ENCODE measurements at regions not wholly inside any gene's neighbourhood (a gene's known extent, or its start where the extent isn't known, plus 50 kb on each side); places are given as distances from the start of the nearest gene placed in this dataset.

GRCh38 chr2:198917926-198918720, 539.6 kb downstream of the SATB2 start:
- Histone ChIP-seq H3K36me3 (ENCODE audit: control insufficient read depth, insufficient read depth, low read length) (no peaks in the 10 kb centered on the region), H3K4me3 (ENCODE audit: low read length) (no peak overlapping the region), H3K9me3 (ENCODE audit: control insufficient read depth, insufficient read depth, low read length) (no peaks in the 10 kb centered on the region), H3K4me1 (ENCODE audit: control insufficient read depth, insufficient read depth, low read length) (no peaks in the 10 kb centered on the region), H3K27me3 (ENCODE audit: control insufficient read depth, insufficient read depth, low read length) (no peaks in the 10 kb centered on the region), H3K27ac (ENCODE audit: low read length) (no peak overlapping the region)
- WGBS (ENCODE audit: insufficient coverage, insufficient read length), result no CpG with 5 or more reads among the region's 3 CpGs
- no peak for DNase-seq (ENCODE audit: low read depth, low spot score)

DNA sequence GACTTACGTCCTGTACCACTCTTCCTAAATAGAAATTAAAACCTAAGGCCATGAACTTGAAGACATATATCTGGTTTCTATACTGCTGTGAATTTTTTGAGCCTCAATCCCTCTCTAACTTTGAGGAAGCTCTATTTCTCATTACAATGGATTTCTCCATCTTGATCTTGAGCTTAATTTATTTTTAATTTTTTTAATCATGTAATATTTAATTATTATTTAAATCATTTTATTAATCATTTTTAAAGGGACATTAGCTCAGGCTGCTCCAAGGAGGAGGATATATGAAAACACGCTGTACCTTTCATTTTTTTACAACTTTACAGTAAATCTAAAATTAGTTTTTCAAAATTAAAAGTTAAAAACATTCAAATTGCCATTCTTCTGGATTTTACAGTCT, 540.5 kb downstream of the SATB2 start:
- Histone ChIP-seq H3K4me3 (ENCODE audit: low read length) (no peak overlapping the region), H3K27me3 (ENCODE audit: control insufficient read depth, insufficient read depth, low read length) (no peaks in the 10 kb centered on the region), H3K9me3 (ENCODE audit: control insufficient read depth, insufficient read depth, low read length) (no peaks in the 10 kb centered on the region), H3K4me1 (ENCODE audit: control insufficient read depth, insufficient read depth, low read length) (no peaks in the 10 kb centered on the region), H3K36me3 (ENCODE audit: control insufficient read depth, insufficient read depth, low read length) (no peaks in the 10 kb centered on the region), H3K27ac (ENCODE audit: low read length) (no peak overlapping the region)
- DNase-seq (ENCODE audit: low read depth, low spot score), result no peak
- no CpG with 5 or more reads among the region's 2 CpGs for WGBS (ENCODE audit: insufficient coverage, insufficient read length)

DNA sequence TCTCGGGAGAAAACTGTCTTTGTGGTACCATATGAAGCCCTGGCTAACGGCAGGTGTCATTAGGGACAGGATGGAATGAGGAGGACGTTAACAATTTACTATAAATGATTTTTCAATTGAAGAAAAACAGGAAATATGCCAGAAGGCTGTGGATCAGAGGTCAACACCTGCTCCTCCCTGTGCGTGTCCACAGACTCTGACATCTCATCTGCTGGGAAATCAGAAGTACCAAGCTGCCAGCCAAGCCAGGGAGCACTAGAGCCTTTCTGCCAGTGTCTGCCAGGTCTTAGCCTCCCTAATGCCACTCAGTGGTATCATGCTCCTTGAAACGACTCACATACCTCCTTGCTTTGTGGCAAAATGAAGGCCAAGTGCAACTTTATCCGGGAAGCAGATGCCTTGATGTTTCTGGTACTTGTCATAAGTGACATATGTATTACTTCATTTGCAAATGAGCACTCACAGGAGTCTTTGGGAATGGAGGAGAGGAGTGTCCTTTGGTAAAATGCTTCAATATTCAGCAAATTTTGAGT, 541.1 kb downstream of the SATB2 start:
- Histone ChIP-seq H3K27ac (ENCODE audit: low read length) (no peak overlapping the region), H3K9me3 (ENCODE audit: control insufficient read depth, insufficient read depth, low read length) (no peaks in the 10 kb centered on the region), H3K36me3 (ENCODE audit: control insufficient read depth, insufficient read depth, low read length) (no peaks in the 10 kb centered on the region), H3K4me1 (ENCODE audit: control insufficient read depth, insufficient read depth, low read length) (no peaks in the 10 kb centered on the region), H3K4me3 (ENCODE audit: low read length) (no peak overlapping the region), H3K27me3 (ENCODE audit: control insufficient read depth, insufficient read depth, low read length) (no peaks in the 10 kb centered on the region)
- no peak for DNase-seq (ENCODE audit: low read depth, low spot score)
- no CpG with 5 or more reads among the region's 6 CpGs for WGBS (ENCODE audit: insufficient coverage, insufficient read length)

- DNase-seq (ENCODE audit: low read depth, low spot score), result no peak
These were observed 544.2 kb downstream of the SATB2 start for GRCh38 chr2:198913394-198914152.

DNA sequence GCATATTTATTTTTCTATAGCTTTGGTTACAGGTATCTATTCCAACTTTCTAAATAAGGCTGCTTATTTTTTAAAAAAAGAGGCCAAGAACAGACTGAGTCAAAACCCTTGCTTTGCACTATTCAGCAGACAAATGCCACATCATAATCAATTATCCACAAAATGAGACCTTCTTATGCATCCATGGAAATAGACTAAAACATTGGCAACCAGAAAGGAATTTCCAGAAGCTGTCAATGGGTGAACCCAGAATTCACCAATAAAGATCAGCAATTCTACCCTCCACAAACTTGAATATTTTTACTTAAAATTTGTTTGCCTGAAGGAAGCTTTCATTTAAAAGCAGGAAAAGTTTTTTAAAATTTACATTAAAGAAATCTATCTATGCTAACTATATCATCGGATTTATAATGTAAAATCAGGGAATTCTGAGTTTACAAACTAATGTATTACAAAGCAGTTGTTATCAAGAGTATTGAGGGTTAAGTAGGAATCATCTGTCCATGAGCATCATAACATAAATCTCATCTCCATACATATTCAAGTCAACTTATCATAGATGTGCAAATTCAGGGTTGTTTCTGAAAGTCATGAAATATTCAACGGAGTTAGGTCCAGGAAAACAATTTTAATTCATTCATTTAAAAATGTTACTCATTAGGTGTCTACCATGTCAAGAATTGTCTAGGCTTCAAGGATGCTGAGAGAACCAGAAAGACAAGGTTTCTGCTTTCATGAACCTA, 548.0 kb downstream of the SATB2 start:
- Histone ChIP-seq H3K36me3 (ENCODE audit: control insufficient read depth, insufficient read depth, low read length) (no peaks in the 10 kb centered on the region), H3K4me3 (ENCODE audit: low read length) (no peak overlapping the region), H3K9me3 (ENCODE audit: control insufficient read depth, insufficient read depth, low read length) (no peaks in the 10 kb centered on the region), H3K27me3 (ENCODE audit: control insufficient read depth, insufficient read depth, low read length) (no peaks in the 10 kb centered on the region), H3K27ac (ENCODE audit: low read length) (no peak overlapping the region), H3K4me1 (ENCODE audit: control insufficient read depth, insufficient read depth, low read length) (no peaks in the 10 kb centered on the region)
- no peak for DNase-seq (ENCODE audit: low read depth, low spot score)
- no CpG with 5 or more reads among the region's 2 CpGs for WGBS (ENCODE audit: insufficient coverage, insufficient read length)

More at GRCh38 chr2:198913394-198914152, 544.2 kb downstream of the SATB2 start:
- Histone ChIP-seq H3K27me3 (ENCODE audit: control insufficient read depth, insufficient read depth, low read length) (no peaks in the 10 kb centered on the region), H3K9me3 (ENCODE audit: control insufficient read depth, insufficient read depth, low read length) (no peaks in the 10 kb centered on the region), H3K27ac (ENCODE audit: low read length) (no peak overlapping the region), H3K4me3 (ENCODE audit: low read length) (no peak overlapping the region), H3K4me1 (ENCODE audit: control insufficient read depth, insufficient read depth, low read length) (no peaks in the 10 kb centered on the region), H3K36me3 (ENCODE audit: control insufficient read depth, insufficient read depth, low read length) (no peaks in the 10 kb centered on the region)

GRCh38 chr2:198905881-198906612, 551.7 kb downstream of the SATB2 start:
- DNase-seq (ENCODE audit: low read depth, low spot score), result no peak
- Histone ChIP-seq H3K27ac (ENCODE audit: low read length) (no peak overlapping the region), H3K36me3 (ENCODE audit: control insufficient read depth, insufficient read depth, low read length) (no peaks in the 10 kb centered on the region), H3K9me3 (ENCODE audit: control insufficient read depth, insufficient read depth, low read length) (no peaks in the 10 kb centered on the region), H3K4me1 (ENCODE audit: control insufficient read depth, insufficient read depth, low read length) (no peaks in the 10 kb centered on the region), H3K4me3 (ENCODE audit: low read length) (no peak overlapping the region), H3K27me3 (ENCODE audit: control insufficient read depth, insufficient read depth, low read length) (no peaks in the 10 kb centered on the region)
- whole genome bisulfite sequencing (ENCODE audit: insufficient coverage, insufficient read length), result no CpG with 5 or more reads among the region's 7 CpGs

- no peaks in the 10 kb centered on the region for H3K27me3 ChIP-seq (ENCODE audit: control insufficient read depth, insufficient read depth, low read length)
- H3K36me3 ChIP-seq (ENCODE audit: control insufficient read depth, insufficient read depth, low read length), result no peaks in the 10 kb centered on the region
- H3K4me1 ChIP-seq (ENCODE audit: control insufficient read depth, insufficient read depth, low read length), result no peaks in the 10 kb centered on the region
- no peak overlapping the region for H3K27ac ChIP-seq (ENCODE audit: low read length)
- H3K9me3 ChIP-seq (ENCODE audit: control insufficient read depth, insufficient read depth, low read length), result no peaks in the 10 kb centered on the region
- H3K4me3 ChIP-seq (ENCODE audit: low read length), result no peak overlapping the region
- no peak for DNase-seq (ENCODE audit: low read depth, low spot score)
These were observed 555.8 kb downstream of the SATB2 start for GRCh38 chr2:198901894-198902293.

- Histone ChIP-seq H3K9me3 (ENCODE audit: control insufficient read depth, insufficient read depth, low read length) (no peaks in the 10 kb centered on the region), H3K27me3 (ENCODE audit: control insufficient read depth, insufficient read depth, low read length) (no peaks in the 10 kb centered on the region), H3K36me3 (ENCODE audit: control insufficient read depth, insufficient read depth, low read length) (no peaks in the 10 kb centered on the region), H3K27ac (ENCODE audit: low read length) (no peak overlapping the region), H3K4me1 (ENCODE audit: control insufficient read depth, insufficient read depth, low read length) (no peaks in the 10 kb centered on the region), H3K4me3 (ENCODE audit: low read length) (no peak overlapping the region)
- DNase-seq (ENCODE audit: low read depth, low spot score), result no peak
- no CpG with 5 or more reads among the region's 3 CpGs for WGBS (ENCODE audit: insufficient coverage, insufficient read length)
These were observed 557.6 kb downstream of the SATB2 start for GRCh38 chr2:198900141-198900540.

DNA sequence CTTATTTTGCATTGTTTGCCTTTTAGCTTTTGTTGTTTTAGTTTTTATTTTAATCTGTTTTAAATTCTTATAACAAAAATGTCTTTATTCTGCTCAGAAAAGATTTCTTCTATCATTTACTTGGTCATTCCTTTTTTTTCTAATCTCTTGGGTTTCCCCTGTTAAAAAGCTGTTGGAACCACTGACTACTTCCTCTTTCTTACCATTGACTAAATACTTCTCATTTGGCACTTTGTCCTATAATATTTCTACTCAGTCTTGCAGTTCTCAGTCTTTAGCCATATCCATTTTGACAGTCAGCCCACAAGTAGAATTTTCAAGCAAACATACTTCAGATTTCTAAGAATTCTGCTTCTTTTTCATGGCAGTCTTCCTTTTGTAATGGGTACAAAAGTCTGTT, 567.2 kb downstream of the SATB2 start:
- Histone ChIP-seq H3K27ac (ENCODE audit: low read length) (no peak overlapping the region), H3K9me3 (ENCODE audit: control insufficient read depth, insufficient read depth, low read length) (no peaks in the 10 kb centered on the region), H3K4me1 (ENCODE audit: control insufficient read depth, insufficient read depth, low read length) (no peaks in the 10 kb centered on the region), H3K27me3 (ENCODE audit: control insufficient read depth, insufficient read depth, low read length) (no peaks in the 10 kb centered on the region), H3K4me3 (ENCODE audit: low read length) (no peak overlapping the region), H3K36me3 (ENCODE audit: control insufficient read depth, insufficient read depth, low read length) (no peaks in the 10 kb centered on the region)
- no peak for DNase-seq (ENCODE audit: low read depth, low spot score)

- DNase-seq (ENCODE audit: low read depth, low spot score), result no peak
- H3K9me3 ChIP-seq (ENCODE audit: control insufficient read depth, insufficient read depth, low read length), result no peaks in the 10 kb centered on the region
- no CpG with 5 or more reads among the region's 2 CpGs for WGBS (ENCODE audit: insufficient coverage, insufficient read length)
- no peaks in the 10 kb centered on the region for H3K4me1 ChIP-seq (ENCODE audit: control insufficient read depth, insufficient read depth, low read length)
- no peak overlapping the region for H3K4me3 ChIP-seq (ENCODE audit: low read length)
- no peak overlapping the region for H3K27ac ChIP-seq (ENCODE audit: low read length)
- H3K36me3 ChIP-seq (ENCODE audit: control insufficient read depth, insufficient read depth, low read length), result no peaks in the 10 kb centered on the region
- no peaks in the 10 kb centered on the region for H3K27me3 ChIP-seq (ENCODE audit: control insufficient read depth, insufficient read depth, low read length)
These were observed 574.1 kb downstream of the SATB2 start for GRCh38 chr2:198883604-198884003.

All from iPS DF 6.9 (cell line).